Keratinocyte (primary cell): ENCODE measurements at regions not wholly inside any gene's neighbourhood (a gene's known extent, or its start where the extent isn't known, plus 50 kb on each side); places are given as distances from the start of the nearest gene placed in this dataset.

Experiments used
- DNase-seq: peaks from one replicate; pipeline ENCODE4 v3.0.0-alpha.2; 2011; ENCODE audit warnings: low read depth, missing footprints, low spot score
- FAIRE-seq: peaks from 2 replicates; lab custom pipeline; 2011; peaks lifted over from hg19 to GRCh38; lab: Jason Lieb, UNC
- H2AFZ ChIP-seq: 2 replicates; pipeline ENCODE4 v1.6.0; 2012; ENCODE audit warnings: low read length, control low read depth, inconsistent platforms; ENCODE audit not compliant: control insufficient read depth
- H3K27ac ChIP-seq: 2 replicates; pipeline ENCODE4 v1.5.1; 2011; ENCODE audit warnings: low read length; ENCODE audit not compliant: control insufficient read depth, insufficient read depth
- H3K27me3 ChIP-seq: 3 replicates; pipeline ENCODE4 v1.6.0; 2011; ENCODE audit warnings: low read length; ENCODE audit not compliant: control insufficient read depth, insufficient read depth; ENCODE audit errors: extremely low read depth
- H3K36me3 ChIP-seq, 2 experiments: 2 replicates in 1 of 2; 3 replicates in 1 of 2; pipeline ENCODE4 v1.5.1; 2011; ENCODE audit warnings: low read length in 2 of 2, mild to moderate bottlenecking in 1 of 2; ENCODE audit not compliant: control insufficient read depth in 2 of 2, insufficient read depth in 2 of 2; ENCODE audit errors: extremely low read depth in 1 of 2
- H3K4me1 ChIP-seq: 3 replicates; pipeline ENCODE4 v1.5.1; 2011; ENCODE audit warnings: low read length; ENCODE audit not compliant: control insufficient read depth, insufficient read depth; ENCODE audit errors: extremely low read depth
- H3K4me2 ChIP-seq: 3 replicates; pipeline ENCODE4 v1.6.0; 2011; ENCODE audit warnings: low read depth, low read length; ENCODE audit not compliant: control insufficient read depth, insufficient read depth; ENCODE audit errors: extremely low read depth
- H3K4me3 ChIP-seq, 3 experiments: fragments of 200-600 bp in 1 of 3; sonication (generic) in 1 of 3; 2 replicates in 2 of 3; 3 replicates in 1 of 3; pipeline ENCODE4 v1.5.1; 2011 to 2016; ENCODE audit warnings: low read length in 3 of 3, mild to moderate bottlenecking in 3 of 3, control low read depth in 2 of 3, inconsistent platforms in 1 of 3, low read depth in 1 of 3, mixed read lengths in 1 of 3, mixed run types in 1 of 3, moderate library complexity in 1 of 3; ENCODE audit not compliant: control insufficient read depth in 2 of 3, insufficient read depth in 2 of 3; ENCODE audit errors: extremely low read depth in 1 of 3
- H3K79me2 ChIP-seq: 2 replicates; pipeline ENCODE4 v1.6.0; 2012; ENCODE audit warnings: low read length; ENCODE audit not compliant: control insufficient read depth, insufficient read depth
- H3K9ac ChIP-seq: 3 replicates; pipeline ENCODE4 v1.6.0; 2011; ENCODE audit warnings: low read length; ENCODE audit not compliant: control insufficient read depth, insufficient read depth; ENCODE audit errors: extremely low read depth
- H3K9me1 ChIP-seq: 3 replicates; pipeline ENCODE4 v1.6.0; 2011; ENCODE audit warnings: low read length; ENCODE audit not compliant: control insufficient read depth, insufficient read depth; ENCODE audit errors: extremely low read depth
- H3K9me3 ChIP-seq: 2 replicates; pipeline ENCODE4 v1.5.1; 2012; ENCODE audit warnings: low read depth, low read length; ENCODE audit not compliant: control insufficient read depth
- H4K20me1 ChIP-seq: 3 replicates; pipeline ENCODE4 v1.6.0; 2011; ENCODE audit warnings: low read length; ENCODE audit not compliant: control insufficient read depth, insufficient read depth; ENCODE audit errors: extremely low read depth
- CTCF ChIP-seq, 3 experiments: IDR thresholded peaks in 1 of 3; conservative IDR thresholded peaks in 1 of 3; optimal IDR thresholded peaks in 1 of 3; 2 replicates in 2 of 3; 3 replicates in 1 of 3; pipeline versions ENCODE3 to v1.5.1; 2011; ENCODE audit warnings: low read length in 3 of 3, mild to moderate bottlenecking in 3 of 3, moderate library complexity in 2 of 3, control low read depth in 1 of 3, inconsistent platforms in 1 of 3; ENCODE audit not compliant: insufficient read depth in 2 of 3; ENCODE audit errors: extremely low read depth in 1 of 3
- EZH2 ChIP-seq: IDR thresholded peaks from one replicate; pipeline ENCODE4 v1.6.1; 2012; ENCODE audit warnings: inconsistent platforms, mild to moderate bottlenecking, low read length, moderate library complexity
- dilution Hi-C: fragments of 300-500 bp; cut with MboI; formaldehyde crosslinking; loops from one replicate; pipeline ENCODE4 v1.7.0; 2020; ENCODE audit warnings: low sequenced_read_pairs; ENCODE audit not compliant: extremely low pct_ligation_motif_present

GRCh38 chr11:37089439-37089838, 491.4 kb upstream of the RAG2 start:
- no peaks in the 10 kb centered on the region for H3K9me1 ChIP-seq
- H3K79me2 ChIP-seq: no peaks in the 10 kb centered on the region
- no peak for DNase-seq
- FAIRE-seq: no peak
- no peaks in the 10 kb centered on the region for H3K9me3 ChIP-seq
- H3K4me3 ChIP-seq: no peak overlapping the region
- H3K9ac ChIP-seq: no peak overlapping the region
- no peaks in the 10 kb centered on the region for H3K4me1 ChIP-seq
- H3K27ac ChIP-seq: no peak overlapping the region
- no peaks in the 10 kb centered on the region for H3K27me3 ChIP-seq
- H3K36me3 ChIP-seq: no peaks in the 10 kb centered on the region
- no peak overlapping the region for H3K4me2 ChIP-seq
- no peak overlapping the region for H2AFZ ChIP-seq
- TF ChIP-seq EZH2 (no peak), CTCF (optimal IDR thresholded peaks at IDR 0.05 in 1 of 3, IDR thresholded peaks at IDR 0.05 in 1 of 3, conservative IDR thresholded peaks at IDR 0.05 in 1 of 3; ENCODE audit: extremely low read depth in 1 of 3, insufficient read depth in 2 of 3, low read length in 3 of 3) (no peak)
- no peaks in the 10 kb centered on the region for H4K20me1 ChIP-seq
- dilution Hi-C loops: no loop called here

GRCh38 chr11:37088573-37088910, 490.5 kb upstream of the RAG2 start:
- no peaks in the 10 kb centered on the region for H4K20me1 ChIP-seq
- dilution Hi-C loops: no loop called here
- no peak overlapping the region for H3K4me2 ChIP-seq
- no peak overlapping the region for H3K4me3 ChIP-seq
- no peaks in the 10 kb centered on the region for H3K36me3 ChIP-seq
- no peak overlapping the region for H3K9ac ChIP-seq
- no peaks in the 10 kb centered on the region for H3K9me3 ChIP-seq
- no peaks in the 10 kb centered on the region for H3K9me1 ChIP-seq
- H2AFZ ChIP-seq: no peak overlapping the region
- TF ChIP-seq CTCF (optimal IDR thresholded peaks at IDR 0.05 in 1 of 3, IDR thresholded peaks at IDR 0.05 in 1 of 3, conservative IDR thresholded peaks at IDR 0.05 in 1 of 3; ENCODE audit: extremely low read depth in 1 of 3, insufficient read depth in 2 of 3, low read length in 3 of 3) (no peak), EZH2 (no peak)
- H3K27me3 ChIP-seq: no peaks in the 10 kb centered on the region
- FAIRE-seq (no peak), DNase-seq (no peak)
- no peak overlapping the region for H3K27ac ChIP-seq
- H3K79me2 ChIP-seq: no peaks in the 10 kb centered on the region
- H3K4me1 ChIP-seq: no peaks in the 10 kb centered on the region
